ENCODE measurements at regions not wholly inside any gene's neighbourhood (a gene's known extent, or its start where the extent isn't known, plus 50 kb on each side); places are given as distances from the start of the nearest gene placed in this dataset.

GRCh38 chr9:38278931-38279679 is 113.4 kb upstream of the ALDH1B1 start (continued):
- TF ChIP-seq CHD7 (IDR thresholded peaks at IDR 0.05; ENCODE audit: insufficient replicate concordance, low read length) (no peak), EGR1 (IDR thresholded peaks at IDR 0.05; ENCODE audit: borderline replicate concordance, low read depth, low read length) (no peak), RBBP5 (IDR thresholded peaks at IDR 0.05; ENCODE audit: borderline replicate concordance, low read depth, low read length) (no peak), CEBPB (IDR thresholded peaks at IDR 0.05; ENCODE audit: low read depth, low read length) (no peak)

All from H1 (cell line).